Glomerular endothelial cell (primary cell): ENCODE measurements at regions not wholly inside any gene's neighbourhood (a gene's known extent, or its start where the extent isn't known, plus 50 kb on each side); places are given as distances from the start of the nearest gene placed in this dataset.

ENCODE experiments used
- DNase-seq: peaks from one replicate; pipeline ENCODE4 v3.0.0-alpha.2; 2011; ENCODE audit warnings: low read depth, low spot score; ENCODE audit errors: extremely low read depth

- no peak for DNase-seq
These were observed 88.9 kb upstream of the ARHGAP29 start for GRCh38 chr1:94326329-94326728.

- DNase-seq = peak; percentile 96
These were observed 88.3 kb upstream of the ARHGAP29 start for GRCh38 chr1:94325377-94326302.

- DNase-seq = no peak
These were observed 86.8 kb upstream of the ARHGAP29 start for GRCh38 chr1:94324178-94324544.

GRCh38 chr1:94323311-94324177, 86.2 kb upstream of the ARHGAP29 start:
- no peak for DNase-seq

GRCh38 chr1:94322696-94323095, 85.3 kb upstream of the ARHGAP29 start:
- DNase-seq = no peak

GRCh38 chr1:94321662-94322061, 84.3 kb upstream of the ARHGAP29 start:
- no peak for DNase-seq

- no peak for DNase-seq
These were observed 82.1 kb upstream of the ARHGAP29 start for GRCh38 chr1:94319319-94320102.

- no peak for DNase-seq
These were observed 81.2 kb upstream of the ARHGAP29 start for GRCh38 chr1:94318505-94319030.

- no peak for DNase-seq
These were observed 80.4 kb upstream of the ARHGAP29 start for GRCh38 chr1:94317790-94318188.

GRCh38 chr1:94316836-94317789, 79.7 kb upstream of the ARHGAP29 start:
- DNase-seq = no peak

- DNase-seq = no peak
These were observed 78.8 kb upstream of the ARHGAP29 start for GRCh38 chr1:94316183-94316582.

GRCh38 chr1:94315552-94316116, 78.2 kb upstream of the ARHGAP29 start:
- no peak for DNase-seq

GRCh38 chr1:94314222-94314858, 77.0 kb upstream of the ARHGAP29 start:
- DNase-seq = no peak

GRCh38 chr1:94310570-94311270, 73.3 kb upstream of the ARHGAP29 start:
- no peak for DNase-seq

- DNase-seq = no peak
These were observed 72.6 kb upstream of the ARHGAP29 start for GRCh38 chr1:94309829-94310569.

- DNase-seq = no peak
These were observed 71.8 kb upstream of the ARHGAP29 start for GRCh38 chr1:94309216-94309615.

GRCh38 chr1:94306521-94306920, 69.1 kb upstream of the ARHGAP29 start:
- no peak for DNase-seq
